GM12892 (cell line): ENCODE measurements at regions not wholly inside any gene's neighbourhood (a gene's known extent, or its start where the extent isn't known, plus 50 kb on each side); places are given as distances from the start of the nearest gene placed in this dataset.
"Not testable (repeated sequence)": the region's sequence is repeated elsewhere in the genome, so short reads cannot be mapped to it uniquely, and the experiment has no call there.

Experiments
- DNase-seq: peaks from one replicate; pipeline ENCODE4 v3.0.0; 2011; ENCODE audit not compliant: insufficient read length
- FAIRE-seq: peaks from 2 replicates; lab custom pipeline; 2011; peaks lifted over from hg19 to GRCh38; lab: Jason Lieb, UNC
- POLR2A ChIP-seq: IDR thresholded peaks from 2 replicates; pipeline ENCODE4 v1.6.1; 2011; ENCODE audit warnings: low read depth, low read length, control low read depth
- POLR2AphosphoS5 ChIP-seq: IDR thresholded peaks from 2 replicates; pipeline ENCODE4 v1.6.1; 2011; ENCODE audit warnings: low read depth, low read length, control low read depth
- TAF1 ChIP-seq: IDR thresholded peaks from 2 replicates; pipeline ENCODE4 v1.6.1; 2011; ENCODE audit warnings: low read depth, mild to moderate bottlenecking, control low read depth, low read length, borderline replicate concordance

DNA sequence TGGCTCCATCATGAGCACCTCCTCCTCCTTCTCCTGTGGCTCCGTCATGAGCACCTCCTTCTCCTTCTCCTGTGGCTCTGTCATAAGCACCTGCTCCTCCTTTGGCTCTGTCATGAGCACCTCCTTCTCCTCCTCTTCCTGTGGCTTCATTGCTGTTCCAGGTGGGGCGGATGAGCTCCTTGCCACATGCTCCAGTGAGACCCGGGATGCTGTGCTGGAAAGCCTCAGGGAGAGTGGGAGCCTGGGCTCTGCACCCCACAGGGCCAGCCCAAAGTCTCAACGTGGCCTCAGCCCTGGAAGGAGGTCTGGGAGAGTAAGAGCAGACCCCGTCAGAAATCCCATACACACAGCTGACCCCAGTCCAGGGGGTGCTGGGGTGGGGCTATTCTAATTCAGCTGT lies 380.7 kb downstream of the TCERG1L start:
- FAIRE-seq = no peak
- no peak for DNase-seq

DNA sequence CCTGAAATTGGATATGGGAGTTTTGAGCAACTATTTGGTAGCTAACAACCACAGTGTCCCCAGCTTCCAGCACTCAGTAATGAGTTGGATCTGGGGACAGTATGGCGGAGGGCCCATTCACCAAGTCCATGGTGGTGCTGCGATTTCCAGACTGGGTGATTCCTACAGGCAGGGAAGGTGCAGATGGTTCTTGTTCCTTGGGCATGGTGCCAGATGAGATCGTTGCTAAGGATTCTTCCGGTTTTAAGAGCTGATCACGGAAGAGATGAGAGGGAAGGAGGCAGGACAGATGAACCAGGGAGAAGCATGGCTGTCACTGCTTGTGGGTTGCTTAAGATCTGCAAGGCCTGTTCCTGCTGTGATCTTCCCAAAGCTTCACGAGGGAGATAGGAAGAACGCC lies 380.3 kb downstream of the TCERG1L start:
- TF ChIP-seq POLR2AphosphoS5 (no peak), POLR2A (no peak)
- DNase-seq (no peak), FAIRE-seq (no peak)

More for the DNA sequence above, 380.7 kb downstream of the TCERG1L start:
- TF ChIP-seq POLR2A (no peak), POLR2AphosphoS5 (no peak), TAF1 (no peak)

DNA sequence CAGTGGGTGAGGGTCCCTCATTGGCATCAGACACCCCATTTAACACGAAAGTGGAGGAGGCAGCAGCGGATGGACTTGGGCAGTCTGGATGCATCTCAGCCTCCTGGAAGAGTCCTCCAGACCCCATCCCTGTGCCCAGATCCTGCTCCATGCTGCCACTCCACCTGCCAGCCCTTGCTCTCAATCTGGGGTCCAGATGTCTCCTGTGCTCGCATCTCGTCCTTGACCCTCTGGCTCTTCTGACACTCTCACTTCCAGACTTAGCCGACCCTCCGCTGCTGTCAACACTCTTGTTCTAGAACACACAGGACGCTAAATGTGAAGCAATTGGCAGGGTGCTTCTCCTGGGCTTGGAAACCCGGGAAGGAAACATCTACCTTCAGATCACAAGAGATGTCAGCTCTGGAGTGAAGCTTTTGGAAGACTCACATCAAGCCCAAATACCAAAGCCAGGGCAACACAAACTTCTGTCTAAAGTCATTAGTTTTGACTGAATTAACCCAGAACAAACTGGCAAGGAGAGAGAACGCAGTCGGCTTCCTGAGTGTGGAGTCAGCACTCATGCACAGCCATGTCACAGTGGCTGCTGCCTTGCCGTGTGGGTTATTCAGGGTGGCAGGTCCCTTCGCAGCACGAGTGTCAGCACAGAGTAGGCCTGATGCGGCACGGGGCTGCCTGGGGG lies 379.1 kb downstream of the TCERG1L start:
- TF ChIP-seq POLR2A (no peak), POLR2AphosphoS5 (no peak), TAF1 (no peak)
- no peak for DNase-seq
- FAIRE-seq = no peak

- FAIRE-seq = no peak
- TF ChIP-seq TAF1 (no peak), POLR2A (no peak)
- no peak for DNase-seq
These were observed 378.5 kb downstream of the TCERG1L start for GRCh38 chr10:130933008-130933390.

GRCh38 chr10:130934293-130935127 lies 377.0 kb downstream of the TCERG1L start:
- no peak for DNase-seq
- TF ChIP-seq TAF1 (no peak), POLR2A (no peak), POLR2AphosphoS5 (no peak)
- FAIRE-seq = no peak

DNA sequence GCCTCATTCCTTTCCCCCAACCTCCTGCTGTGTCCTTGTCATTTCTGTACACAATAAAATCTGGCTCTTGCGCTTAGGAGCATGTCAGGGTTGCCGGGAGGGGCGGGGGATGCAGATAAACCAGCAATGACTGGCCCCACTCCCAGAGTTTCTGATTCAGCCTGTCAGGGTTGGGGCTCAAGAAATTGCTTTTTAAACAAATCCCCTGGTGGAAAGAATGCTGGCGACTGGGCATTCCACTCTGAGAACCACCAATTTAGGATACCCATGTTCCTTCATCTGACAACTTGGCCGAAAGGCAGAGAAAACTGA lies 376.4 kb downstream of the TCERG1L start:
- TF ChIP-seq TAF1 (no peak), POLR2AphosphoS5 (no peak), POLR2A (no peak)
- FAIRE-seq (no peak), DNase-seq (no peak)

DNA sequence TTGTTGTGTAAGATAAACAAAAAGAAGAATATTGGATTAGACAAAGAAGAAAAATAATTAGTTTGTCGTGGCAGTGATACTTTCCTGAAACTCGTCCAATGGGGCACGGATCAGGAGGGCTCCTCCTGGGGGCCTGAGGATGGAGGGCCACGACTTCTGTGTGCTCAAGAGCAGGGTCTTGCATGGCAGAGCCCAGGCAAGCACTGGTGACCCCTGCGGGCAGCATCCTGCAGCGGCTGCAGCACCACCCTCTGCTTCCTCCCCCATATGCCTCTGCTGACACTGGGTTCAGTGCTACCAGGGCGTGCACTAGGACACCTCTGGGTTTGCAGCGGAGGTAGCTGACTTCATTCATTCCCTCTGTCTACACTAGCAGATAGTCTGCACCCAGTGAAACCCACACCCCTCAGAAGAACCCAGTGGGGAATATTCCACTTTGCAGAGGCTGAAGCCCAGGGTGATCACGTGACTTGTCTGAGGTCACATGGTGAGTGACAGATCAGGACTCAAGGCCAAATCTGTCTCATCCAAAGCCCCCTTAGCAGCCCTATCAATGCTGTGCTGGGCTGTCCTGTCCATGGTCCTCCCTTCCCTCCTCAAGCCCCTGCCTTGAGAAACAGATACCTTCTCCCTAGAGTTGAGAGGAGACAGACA lies 375.5 kb downstream of the TCERG1L start:
- FAIRE-seq (no peak), DNase-seq (no peak)
- no peak for TF ChIP-seq TAF1
- no peak for TF ChIP-seq POLR2AphosphoS5
- TF ChIP-seq POLR2A = no peak

DNA sequence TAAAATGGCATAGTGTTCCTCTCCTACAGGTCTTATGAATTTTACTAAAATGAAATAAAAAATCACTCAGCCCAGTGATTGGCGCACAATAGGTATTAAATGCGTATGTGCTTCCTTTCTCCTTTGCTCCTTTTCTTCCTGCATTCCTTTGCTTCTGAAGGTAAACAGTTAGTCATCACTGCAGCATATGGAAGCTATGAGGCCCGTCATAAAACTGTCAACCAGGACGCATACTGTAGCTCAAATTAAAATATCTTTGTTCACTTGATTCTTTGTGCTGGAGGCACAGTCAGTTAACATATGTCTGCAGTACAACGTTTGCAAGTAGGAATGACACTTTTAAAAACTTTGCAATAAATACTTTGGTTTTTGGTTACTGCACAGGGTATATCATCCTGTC lies 374.7 kb downstream of the TCERG1L start:
- no peak for FAIRE-seq
- no peak for TF ChIP-seq TAF1
- no peak for TF ChIP-seq POLR2A
- TF ChIP-seq POLR2AphosphoS5 = no peak

GRCh38 chr10:130938051-130938450 lies 373.5 kb downstream of the TCERG1L start:
- TF ChIP-seq POLR2AphosphoS5 (no peak), POLR2A (no peak), TAF1 (no peak)
- DNase-seq (no peak), FAIRE-seq (no peak)

More for the DNA sequence above, 374.7 kb downstream of the TCERG1L start:
- no peak for DNase-seq

GRCh38 chr10:130938891-130939290 lies 372.6 kb downstream of the TCERG1L start:
- not testable (repeated sequence) for DNase-seq, FAIRE-seq

DNA sequence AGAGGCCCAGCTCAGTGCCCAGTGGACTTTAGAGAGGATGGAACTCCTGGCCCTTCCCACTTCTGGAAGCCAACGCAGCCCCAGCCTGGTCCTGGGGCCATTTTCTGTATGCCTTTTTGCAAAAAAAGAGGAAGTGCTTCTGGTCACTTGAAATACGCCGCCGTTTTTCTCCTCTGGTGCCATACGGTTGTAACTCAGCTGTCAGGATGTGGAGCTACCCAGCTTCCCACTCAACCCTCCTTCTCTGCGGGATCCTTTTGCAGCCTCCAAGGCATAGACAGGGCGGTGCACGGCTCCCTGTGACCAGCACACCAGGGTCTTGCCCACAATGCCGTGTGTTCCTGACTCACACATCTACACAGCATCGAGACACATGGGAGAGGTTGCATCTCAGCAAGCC lies 369.6 kb downstream of the TCERG1L start:
- no peak for DNase-seq
- TF ChIP-seq POLR2A (no peak), POLR2AphosphoS5 (no peak)
- FAIRE-seq = no peak

DNA sequence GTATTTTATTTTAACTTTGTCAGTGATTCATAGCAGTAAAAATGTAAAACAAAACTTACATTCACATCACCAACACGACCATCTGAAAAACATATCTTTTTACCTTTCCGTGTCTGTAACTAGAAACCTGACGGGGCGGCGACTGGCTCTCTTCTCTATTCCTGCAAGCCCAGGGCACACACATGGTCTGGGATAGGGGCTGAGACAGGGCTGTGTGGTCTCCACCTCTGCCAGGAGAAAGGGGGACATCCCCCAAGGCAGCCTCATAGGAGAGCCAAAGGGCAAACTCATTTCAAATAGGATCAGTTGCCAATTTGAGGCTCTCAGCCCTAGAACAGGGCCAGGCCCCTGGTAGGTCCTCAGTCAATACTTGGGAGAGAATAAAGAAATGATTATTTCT lies 359.4 kb downstream of the TCERG1L start:
- FAIRE-seq = no peak
- DNase-seq = no peak
- TF ChIP-seq POLR2A = no peak
- TF ChIP-seq TAF1 = no peak
- no peak for TF ChIP-seq POLR2AphosphoS5
